ENCODE measurements at regions not wholly inside any gene's neighbourhood (a gene's known extent, or its start where the extent isn't known, plus 50 kb on each side); places are given as distances from the start of the nearest gene placed in this dataset.

GRCh38 chr5:24065779-24066178 lies 558.4 kb downstream of the PRDM9 start:
- no peak for TF ChIP-seq CTCF (IDR thresholded peaks at IDR 0.05)
- no peak for TF ChIP-seq POLR2A (IDR thresholded peaks at IDR 0.05; ENCODE audit: low read depth)
- TF ChIP-seq EP300 (IDR thresholded peaks at IDR 0.05), result no peak
- TF ChIP-seq POLR2AphosphoS5 (IDR thresholded peaks at IDR 0.05), result no peak

Measured in esophagus muscularis mucosa (tissue), 4 donors.